ENCODE measurements at regions not wholly inside any gene's neighbourhood (a gene's known extent, or its start where the extent isn't known, plus 50 kb on each side); places are given as distances from the start of the nearest gene placed in this dataset.
A peak's percentile ranks its signal among the peaks of the same experiment; 100 is the strongest.

DNA sequence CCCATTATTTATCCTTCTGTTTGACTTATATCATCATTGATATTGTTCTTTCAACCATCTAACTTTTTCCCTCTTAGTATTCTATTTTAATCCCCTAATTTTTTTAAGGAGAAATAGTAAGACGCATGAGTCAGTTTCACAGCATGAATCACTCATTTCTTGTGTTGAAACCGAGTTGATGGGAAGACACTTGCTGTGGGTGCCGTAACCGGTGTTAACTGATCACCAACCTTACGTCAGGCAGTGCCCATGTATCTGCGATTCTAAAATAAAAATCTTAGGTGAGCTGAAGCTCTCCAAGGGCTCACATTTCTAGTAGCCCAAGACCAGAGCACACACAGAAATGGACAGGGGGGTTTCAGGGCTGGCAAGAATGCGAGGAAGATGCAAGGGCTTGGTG is 348.1 kb downstream of the GALR1 start:
- Mint-ChIP-seq H3K27me3 (no peaks in the 10 kb centered on the region), H3K4me3 (no peak overlapping the region), H3K27ac (no peak overlapping the region), H3K4me1 (ENCODE audit: low read depth) (no peaks in the 10 kb centered on the region), H3K9me3 (no peaks in the 10 kb centered on the region), H3K36me3 (no peaks in the 10 kb centered on the region)
- POLR2A ChIA-PET, result no interaction called here
- CTCF ChIA-PET, result no interaction called here
- intact Hi-C loops (cut with micrococcal nuclease), result no loop called here
- DNase-seq, result no peak

GRCh38 chr18:77600674-77601073 is 351.0 kb downstream of the GALR1 start:
- POLR2A ChIA-PET, result no interaction called here

GRCh38 chr18:77601567-77601966 is 351.9 kb downstream of the GALR1 start:
- POLR2A ChIA-PET, result no interaction called here
- intact Hi-C loops (cut with micrococcal nuclease), result no loop called here
- H3K27me3 Mint-ChIP-seq, result no peaks in the 10 kb centered on the region
- H3K36me3 Mint-ChIP-seq, result no peaks in the 10 kb centered on the region
- no peak for DNase-seq
- H3K9me3 Mint-ChIP-seq, result no peaks in the 10 kb centered on the region
- CTCF ChIA-PET, result no interaction called here
- H3K4me1 Mint-ChIP-seq (ENCODE audit: low read depth), result no peaks in the 10 kb centered on the region
- H3K27ac Mint-ChIP-seq, result no peak overlapping the region
- no peak overlapping the region for H3K4me3 Mint-ChIP-seq

More at GRCh38 chr18:77600674-77601073, 351.0 kb downstream of the GALR1 start:
- intact Hi-C loops (cut with micrococcal nuclease), result no loop called here
- H3K27ac Mint-ChIP-seq, result no peak overlapping the region
- H3K36me3 Mint-ChIP-seq, result no peaks in the 10 kb centered on the region
- H3K27me3 Mint-ChIP-seq, result no peaks in the 10 kb centered on the region
- H3K4me1 Mint-ChIP-seq (ENCODE audit: low read depth), result no peaks in the 10 kb centered on the region
- CTCF ChIA-PET, result no interaction called here
- H3K9me3 Mint-ChIP-seq, result no peaks in the 10 kb centered on the region
- no peak for DNase-seq
- H3K4me3 Mint-ChIP-seq, result no peak overlapping the region

GRCh38 chr18:77607087-77607486 is 357.4 kb downstream of the GALR1 start:
- ChIA-PET CTCF (no interaction called here), POLR2A (no interaction called here)
- no peaks in the 10 kb centered on the region for H3K36me3 Mint-ChIP-seq
- no peaks in the 10 kb centered on the region for H3K4me1 Mint-ChIP-seq (ENCODE audit: low read depth)
- intact Hi-C loops (cut with micrococcal nuclease), result no loop called here
- no peak for DNase-seq
- H3K27ac Mint-ChIP-seq, result no peak overlapping the region
- H3K4me3 Mint-ChIP-seq, result no peak overlapping the region
- no peaks in the 10 kb centered on the region for H3K9me3 Mint-ChIP-seq
- no peaks in the 10 kb centered on the region for H3K27me3 Mint-ChIP-seq

GRCh38 chr18:77608807-77609206 is 359.2 kb downstream of the GALR1 start:
- no peak for DNase-seq
- POLR2A ChIA-PET, result no interaction called here
- no peak overlapping the region for H3K27ac Mint-ChIP-seq
- no peak overlapping the region for H3K4me3 Mint-ChIP-seq
- no peaks in the 10 kb centered on the region for H3K36me3 Mint-ChIP-seq
- intact Hi-C loops (cut with micrococcal nuclease), result no loop called here
- no peaks in the 10 kb centered on the region for H3K4me1 Mint-ChIP-seq (ENCODE audit: low read depth)
- H3K27me3 Mint-ChIP-seq, result peaks cover 4% of the 10 kb centered on the region
- CTCF ChIA-PET, result no interaction called here
- H3K9me3 Mint-ChIP-seq, result no peaks in the 10 kb centered on the region

- CTCF ChIA-PET, result no interaction called here
- intact Hi-C loops (cut with micrococcal nuclease), result no loop called here
- no peaks in the 10 kb centered on the region for H3K9me3 Mint-ChIP-seq
- no peak overlapping the region for H3K4me3 Mint-ChIP-seq
- peaks cover 5% of the 10 kb centered on the region for H3K27me3 Mint-ChIP-seq
- H3K36me3 Mint-ChIP-seq, result no peaks in the 10 kb centered on the region
- H3K27ac Mint-ChIP-seq, result no peak overlapping the region
- DNase-seq, result no peak
- H3K4me1 Mint-ChIP-seq (ENCODE audit: low read depth), result peaks cover 10% of the 10 kb centered on the region
- POLR2A ChIA-PET, result no interaction called here
Measured at GRCh38 chr18:77617694-77618093, 368.0 kb downstream of the GALR1 start.

DNA sequence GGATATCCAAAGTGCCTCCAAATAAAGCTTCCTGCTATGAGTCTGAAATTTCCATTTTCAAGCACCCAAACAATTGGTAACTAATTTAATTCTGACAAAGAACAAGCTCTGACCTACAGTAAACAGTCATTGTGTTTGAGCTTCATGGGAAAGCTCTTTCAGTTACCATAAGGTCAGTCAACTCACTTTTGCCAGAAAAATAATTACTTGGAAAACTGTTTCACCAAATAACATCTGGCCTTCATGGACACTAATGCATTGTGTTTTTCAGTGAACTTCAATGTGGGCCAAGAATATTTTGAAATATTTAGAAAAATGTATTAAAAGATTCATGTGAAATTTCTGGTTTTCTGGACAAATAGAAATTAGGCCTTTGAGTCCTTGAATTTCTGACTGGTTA is 369.9 kb downstream of the GALR1 start:
- H3K4me3 Mint-ChIP-seq, result no peak overlapping the region
- POLR2A ChIA-PET, result no interaction called here
- peaks cover 10% of the 10 kb centered on the region for H3K4me1 Mint-ChIP-seq (ENCODE audit: low read depth)
- CTCF ChIA-PET, result no interaction called here
- DNase-seq, result no peak
- H3K27ac Mint-ChIP-seq, result no peak overlapping the region
- H3K27me3 Mint-ChIP-seq, result peaks cover 2% of the 10 kb centered on the region
- intact Hi-C loops (cut with micrococcal nuclease), result no loop called here
- H3K9me3 Mint-ChIP-seq, result no peaks in the 10 kb centered on the region
- H3K36me3 Mint-ChIP-seq, result no peaks in the 10 kb centered on the region

- Mint-ChIP-seq H3K27me3 (peaks cover 4% of the 10 kb centered on the region), H3K36me3 (no peaks in the 10 kb centered on the region), H3K9me3 (no peaks in the 10 kb centered on the region), H3K27ac (peak overlapping the region; percentile 11), H3K4me1 (ENCODE audit: low read depth) (peaks cover 10% of the 10 kb centered on the region), H3K4me3 (no peak overlapping the region)
- DNase-seq, result peak; percentile 43
- ChIA-PET POLR2A (no interaction called here), CTCF (no interaction called here)
- intact Hi-C loops (cut with micrococcal nuclease), result no loop called here
Measured at GRCh38 chr18:77622009-77622692, 372.5 kb downstream of the GALR1 start.

DNA sequence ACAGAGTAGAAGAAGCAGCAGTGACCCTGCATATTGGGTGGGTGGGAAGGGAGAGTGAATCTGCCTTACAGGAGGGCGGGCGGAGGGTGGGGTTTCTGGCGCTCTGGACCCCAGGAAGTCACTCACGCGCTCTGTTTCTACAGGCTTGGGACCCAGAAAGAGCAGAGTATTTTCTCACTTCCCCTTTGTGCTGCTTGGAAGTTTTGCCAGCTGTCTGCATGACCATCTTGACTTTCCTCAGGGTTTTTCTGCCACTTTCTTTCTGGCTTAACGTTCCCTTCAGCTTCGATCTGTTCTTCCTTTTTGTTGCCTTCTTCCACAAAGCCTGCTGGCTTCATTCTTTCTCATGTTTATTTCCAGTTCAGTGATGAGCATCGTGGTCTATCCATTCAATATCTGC is 383.1 kb downstream of the GALR1 start:
- peaks cover 14% of the 10 kb centered on the region for H3K27me3 Mint-ChIP-seq
- no peak overlapping the region for H3K4me3 Mint-ChIP-seq
- CTCF ChIA-PET, result no interaction called here
- H3K27ac Mint-ChIP-seq, result no peak overlapping the region
- POLR2A ChIA-PET, result no interaction called here
- intact Hi-C loops (cut with micrococcal nuclease), result no loop called here
- no peaks in the 10 kb centered on the region for H3K36me3 Mint-ChIP-seq
- no peak for DNase-seq
- no peaks in the 10 kb centered on the region for H3K9me3 Mint-ChIP-seq
- H3K4me1 Mint-ChIP-seq (ENCODE audit: low read depth), result no peaks in the 10 kb centered on the region

- no peak for DNase-seq
- intact Hi-C loops (cut with micrococcal nuclease), result no loop called here
- no peaks in the 10 kb centered on the region for H3K4me1 Mint-ChIP-seq (ENCODE audit: low read depth)
- POLR2A ChIA-PET, result no interaction called here
- H3K27me3 Mint-ChIP-seq, result peaks cover 24% of the 10 kb centered on the region
- no peak overlapping the region for H3K4me3 Mint-ChIP-seq
- no peaks in the 10 kb centered on the region for H3K9me3 Mint-ChIP-seq
- CTCF ChIA-PET, result no interaction called here
- no peaks in the 10 kb centered on the region for H3K36me3 Mint-ChIP-seq
- no peak overlapping the region for H3K27ac Mint-ChIP-seq
Measured at GRCh38 chr18:77634494-77634893, 384.8 kb downstream of the GALR1 start.

DNA sequence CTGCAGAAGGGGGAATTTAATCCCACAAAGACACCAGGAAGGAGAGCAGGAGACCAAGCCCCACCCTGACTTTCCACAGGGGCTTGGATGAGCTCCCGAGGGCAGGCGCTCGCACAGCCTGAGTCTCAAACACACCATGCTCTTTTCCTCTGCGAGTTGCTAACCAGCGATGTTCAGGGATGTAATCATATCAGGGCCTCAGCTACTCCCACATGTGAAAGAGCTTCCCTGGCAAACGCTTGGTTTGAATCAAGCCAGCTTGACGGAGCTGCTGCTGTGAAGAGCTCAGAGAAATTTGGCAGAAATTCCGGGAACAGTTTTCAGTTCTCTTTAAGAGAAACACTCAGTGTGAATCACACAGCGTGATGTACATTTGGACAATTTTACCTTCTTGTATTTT is 385.8 kb downstream of the GALR1 start:
- no peak for DNase-seq
- intact Hi-C loops (cut with micrococcal nuclease), result no loop called here
- Mint-ChIP-seq H3K9me3 (no peaks in the 10 kb centered on the region), H3K27ac (no peak overlapping the region), H3K36me3 (no peaks in the 10 kb centered on the region), H3K4me1 (ENCODE audit: low read depth) (no peaks in the 10 kb centered on the region), H3K4me3 (no peak overlapping the region), H3K27me3 (peaks cover 28% of the 10 kb centered on the region)
- POLR2A ChIA-PET, result no interaction called here
- CTCF ChIA-PET, result interaction anchor here (0.6 to 0.7 kb wide), 2 partner anchors 608 to 635 kb away, joined by 3 read pairs; no protein-coding TSS in a partner anchor

- POLR2A ChIA-PET, result no interaction called here
- Mint-ChIP-seq H3K36me3 (no peaks in the 10 kb centered on the region), H3K9me3 (no peaks in the 10 kb centered on the region), H3K27ac (no peak overlapping the region), H3K27me3 (peaks cover 28% of the 10 kb centered on the region), H3K4me1 (ENCODE audit: low read depth) (no peaks in the 10 kb centered on the region), H3K4me3 (no peak overlapping the region)
- intact Hi-C loops (cut with micrococcal nuclease), result no loop called here
- DNase-seq, result no peak
- CTCF ChIA-PET, result interaction anchor here (0.6 to 0.7 kb wide), 2 partner anchors 608 to 635 kb away, joined by 3 read pairs; no protein-coding TSS in a partner anchor
Measured at GRCh38 chr18:77635858-77636257, 386.2 kb downstream of the GALR1 start.

GRCh38 chr18:77645170-77645872 is 395.7 kb downstream of the GALR1 start:
- DNase-seq, result no peak
- no peak overlapping the region for H3K27ac Mint-ChIP-seq
- H3K36me3 Mint-ChIP-seq, result peaks cover 2% of the 10 kb centered on the region
- no peak overlapping the region for H3K4me3 Mint-ChIP-seq
- peaks cover 5% of the 10 kb centered on the region for H3K9me3 Mint-ChIP-seq
- POLR2A ChIA-PET, result no interaction called here
- CTCF ChIA-PET, result no interaction called here
- intact Hi-C loops (cut with micrococcal nuclease), result no loop called here
- no peaks in the 10 kb centered on the region for H3K4me1 Mint-ChIP-seq (ENCODE audit: low read depth)
- peaks cover 11% of the 10 kb centered on the region for H3K27me3 Mint-ChIP-seq
